HG03571 (cell line): ENCODE measurements at regions not wholly inside any gene's neighbourhood (a gene's known extent, or its start where the extent isn't known, plus 50 kb on each side); places are given as distances from the start of the nearest gene placed in this dataset.

Experiments used
- ATAC-seq: cut with Tn5 transposase; IDR thresholded peaks from one replicate; pipeline ENCODE4 v1.9.1; 2021; ENCODE audit not compliant: unreplicated experiment

- ATAC-seq: no peak
These were observed 159.5 kb downstream of the FGF18 start for GRCh38 chr5:171578829-171579491.

- ATAC-seq: no peak
These were observed 160.5 kb downstream of the FGF18 start for GRCh38 chr5:171579976-171580411.

- ATAC-seq: no peak
These were observed 161.2 kb downstream of the FGF18 start for GRCh38 chr5:171580502-171581265.

GRCh38 chr5:171581781-171582180 lies 162.3 kb downstream of the FGF18 start:
- ATAC-seq: no peak

- ATAC-seq: no peak
These were observed 163.4 kb downstream of the FGF18 start for GRCh38 chr5:171582849-171583248.

DNA sequence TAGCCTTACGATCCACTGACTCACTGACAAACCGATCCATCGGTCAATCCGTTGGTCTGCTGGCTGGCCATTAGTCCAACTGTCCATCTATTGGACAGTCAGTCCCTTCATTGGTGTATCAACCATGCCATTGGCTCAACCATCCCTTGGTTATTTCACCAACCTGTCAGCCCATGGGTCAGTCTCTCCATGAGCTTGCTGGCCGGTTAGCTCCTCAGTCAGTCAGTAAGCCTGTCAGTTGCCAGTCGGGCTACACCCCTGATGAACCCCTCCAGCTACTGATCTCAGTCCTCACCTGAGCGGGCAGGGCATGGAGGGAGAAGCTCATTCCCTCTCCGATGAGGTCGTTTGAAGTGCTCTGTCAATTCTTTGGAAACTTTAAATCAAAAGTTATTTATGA lies 166.5 kb downstream of the FGF18 start:
- ATAC-seq: no peak

GRCh38 chr5:171586436-171586835 lies 167.0 kb downstream of the FGF18 start:
- ATAC-seq: no peak

DNA sequence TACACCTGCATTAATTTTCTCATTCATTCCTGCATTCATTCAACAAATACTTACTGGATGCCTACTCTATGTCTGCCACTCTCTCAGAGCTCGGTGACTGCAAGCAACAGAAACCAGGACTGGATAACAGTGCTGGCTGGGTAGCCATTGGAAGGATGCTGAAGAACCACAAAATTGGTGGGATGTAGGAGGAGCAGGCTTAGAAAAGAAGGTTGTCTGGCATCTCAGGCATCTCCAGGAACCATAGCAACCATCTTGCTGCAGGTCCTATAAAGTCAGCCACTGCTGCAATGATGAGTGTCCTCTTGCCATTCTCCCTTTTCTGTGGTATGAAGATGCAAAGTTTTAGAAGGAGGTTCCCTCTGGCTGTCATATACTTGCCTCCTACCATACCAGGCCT lies 168.6 kb downstream of the FGF18 start:
- no peak for ATAC-seq

DNA sequence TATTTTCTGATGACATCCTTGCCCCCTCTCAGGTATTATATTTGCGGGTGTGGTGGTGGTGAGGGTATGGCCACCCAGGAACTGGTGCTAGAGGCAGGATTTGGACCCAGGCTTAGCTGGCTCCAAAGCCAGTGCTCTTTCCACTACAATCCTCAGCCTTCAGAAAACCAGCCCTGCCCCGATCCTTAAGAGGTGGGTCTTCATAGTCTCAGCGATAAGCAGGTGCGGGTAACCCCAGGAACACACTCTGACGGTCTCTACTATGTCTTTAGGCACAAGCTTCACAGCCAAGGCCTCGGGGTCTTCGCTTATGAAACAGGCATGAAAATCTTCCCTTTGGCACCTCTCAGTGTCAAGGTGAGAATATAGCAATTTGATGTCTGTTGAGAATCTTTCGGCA lies 169.3 kb downstream of the FGF18 start:
- no peak for ATAC-seq

DNA sequence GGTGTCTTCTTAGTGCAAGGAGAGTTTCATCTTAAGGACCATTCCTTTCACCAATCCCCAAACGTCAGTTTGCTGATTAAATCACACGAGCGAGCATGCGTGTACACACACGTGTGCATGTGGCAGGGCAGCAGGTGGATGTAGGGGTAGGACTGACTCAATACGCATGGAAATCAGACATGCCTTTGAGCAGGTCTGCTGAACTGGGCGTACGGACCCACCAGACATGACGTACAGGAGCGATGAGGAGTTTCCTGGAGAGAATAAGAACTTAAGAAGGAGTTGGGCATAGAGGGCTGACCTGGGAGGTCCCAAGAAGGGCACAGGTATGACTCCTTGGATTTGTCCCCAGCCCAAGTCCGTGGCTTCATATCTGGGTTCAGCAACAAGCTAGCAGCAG lies 170.0 kb downstream of the FGF18 start:
- no peak for ATAC-seq

DNA sequence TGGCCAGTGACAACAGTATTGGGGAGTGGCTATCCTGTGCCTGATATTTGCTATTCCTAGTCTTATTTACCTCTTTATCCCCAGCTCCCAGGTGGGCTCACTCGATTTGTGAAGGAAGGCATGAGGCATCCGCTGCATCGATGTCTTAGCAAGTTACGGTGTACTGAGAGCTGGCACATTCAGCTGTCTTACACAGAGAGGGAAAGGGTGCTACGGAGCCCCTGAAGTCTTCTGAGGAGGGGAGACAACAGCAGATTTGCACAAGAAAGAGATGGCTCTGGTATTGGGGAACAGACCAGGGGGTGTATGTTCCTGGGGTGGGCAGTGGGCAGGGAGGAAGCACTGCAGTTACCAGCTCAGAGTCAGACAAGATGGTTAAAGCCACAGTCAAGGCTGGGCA lies 172.6 kb downstream of the FGF18 start:
- ATAC-seq: no peak

GRCh38 chr5:171592736-171593135 lies 173.3 kb downstream of the FGF18 start:
- ATAC-seq: no peak

- ATAC-seq: no peak
These were observed 174.0 kb downstream of the FGF18 start for GRCh38 chr5:171593401-171593800.

DNA sequence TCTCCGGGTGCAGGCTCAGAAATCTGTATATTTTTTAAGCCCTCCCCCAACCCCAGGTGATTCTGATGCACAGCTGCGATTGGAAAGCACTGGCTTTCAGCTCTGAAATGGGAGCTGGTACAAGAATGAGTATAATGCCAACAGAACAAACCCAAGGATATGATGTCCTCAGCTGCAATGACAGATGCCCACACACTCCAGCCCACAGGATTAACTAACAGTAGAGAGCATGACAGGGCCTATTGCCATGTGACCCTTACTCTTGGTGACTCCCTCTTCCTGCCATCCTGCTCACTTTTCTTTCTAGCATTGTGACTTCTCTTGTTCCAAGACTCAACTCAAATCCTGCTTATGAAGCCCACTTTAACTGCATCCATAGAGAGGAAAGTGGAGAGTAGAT lies 174.5 kb downstream of the FGF18 start:
- ATAC-seq: no peak

- ATAC-seq: no peak
These were observed 176.0 kb downstream of the FGF18 start for GRCh38 chr5:171595401-171595800.

GRCh38 chr5:171595801-171596231 lies 176.4 kb downstream of the FGF18 start:
- ATAC-seq: peak; percentile 55

- ATAC-seq: no peak
These were observed 177.0 kb downstream of the FGF18 start for GRCh38 chr5:171596391-171596878.

DNA sequence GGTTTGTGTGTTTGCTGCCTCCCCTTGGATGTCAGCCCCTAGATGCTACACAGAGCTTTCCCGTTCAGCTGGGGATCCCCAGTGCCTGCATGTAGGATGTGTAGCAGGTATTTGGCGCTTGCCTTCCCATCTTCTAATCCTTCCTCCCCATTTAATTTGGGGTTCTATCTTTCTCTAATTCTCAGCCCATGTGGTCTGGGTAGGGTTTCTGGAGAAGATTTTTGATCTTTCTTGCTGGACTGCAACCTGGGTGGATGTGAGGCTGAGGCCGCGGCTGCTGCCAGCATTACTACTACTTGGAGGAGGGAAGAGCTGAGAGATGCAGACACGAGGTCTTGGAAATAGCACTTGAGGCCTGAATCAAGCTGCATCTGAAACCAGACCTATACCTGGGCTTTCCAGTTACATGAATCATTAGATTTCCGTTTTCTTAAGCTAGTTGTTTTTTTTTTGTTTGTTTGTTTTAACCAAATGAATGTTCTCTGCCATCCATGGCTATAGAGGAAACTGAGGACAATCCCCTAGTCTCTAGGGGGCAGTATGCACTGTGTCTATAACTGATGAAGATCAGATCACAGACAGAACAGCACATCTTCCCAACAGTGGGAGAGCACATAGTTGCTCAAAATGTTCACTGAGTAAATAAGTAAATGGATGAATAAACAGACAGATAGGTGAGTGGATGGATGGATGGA lies 178.6 kb downstream of the FGF18 start:
- ATAC-seq: no peak

- no peak for ATAC-seq
These were observed 179.2 kb downstream of the FGF18 start for GRCh38 chr5:171598641-171599152.

GRCh38 chr5:171599411-171599810 lies 180.0 kb downstream of the FGF18 start:
- ATAC-seq: no peak

DNA sequence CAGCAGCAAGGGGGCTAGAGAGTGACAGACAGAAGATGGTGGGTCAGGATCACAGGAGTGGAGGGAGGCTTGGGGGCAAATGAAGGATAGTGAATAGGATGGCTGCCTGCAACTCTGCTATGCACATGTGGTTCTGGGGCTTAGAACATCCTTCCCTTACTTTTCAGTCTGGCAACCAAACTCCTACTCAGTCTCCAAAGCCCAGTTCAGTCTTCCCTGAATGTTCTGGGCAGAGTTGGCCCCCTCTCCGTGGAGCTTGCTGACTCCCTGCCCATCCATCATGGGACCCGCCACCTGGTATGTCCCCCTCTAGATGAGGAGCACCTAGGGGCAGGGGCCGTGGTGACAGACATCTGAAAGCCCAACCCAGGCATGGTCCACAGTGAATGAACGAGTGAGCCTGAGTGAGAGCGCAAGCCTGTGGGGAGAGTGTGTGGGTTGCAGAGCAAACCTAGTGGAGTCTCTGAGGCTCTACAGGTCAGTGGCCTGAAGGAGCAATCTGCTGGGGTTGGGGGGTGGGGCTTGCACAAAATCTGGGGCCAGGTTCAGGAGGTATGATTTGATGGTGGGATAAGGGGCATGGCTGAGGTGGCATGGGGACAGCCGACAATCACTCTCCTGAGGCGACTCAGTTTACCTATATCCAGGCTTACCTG lies 180.6 kb downstream of the FGF18 start:
- ATAC-seq: no peak
